Gastroesophageal sphincter (tissue), 4 donors: ENCODE measurements at regions not wholly inside any gene's neighbourhood (a gene's known extent, or its start where the extent isn't known, plus 50 kb on each side); places are given as distances from the start of the nearest gene placed in this dataset.

Experiments used
- ATAC-seq: fragments of 150-250 bp; one replicate; pipeline ENCODE4 v1.9.1; 2016; ENCODE audit warnings: mild to moderate bottlenecking, moderate library complexity
- H3K27ac ChIP-seq, 4 donors: fragments of 200-600 bp; sonication (generic) in 3 of 4; 1 replicate in 3 of 4; 2 replicates in 1 of 4; pipeline ENCODE4 v1.5.1; 2016 to 2019
- H3K27me3 ChIP-seq: fragments of 200-600 bp; sonication (generic); one replicate; pipeline ENCODE4 v1.5.1; 2019
- H3K36me3 ChIP-seq, 2 donors: fragments of 200-600 bp; sonication (generic); one replicate each; pipeline ENCODE4 v1.5.1; 2019; ENCODE audit warnings: control low read depth in 1 of 2
- H3K4me1 ChIP-seq, 3 donors: fragments of 200-600 bp; sonication (generic); 1 replicate in 2 of 3; 2 replicates in 1 of 3; pipeline ENCODE4 v1.5.1; 2016 to 2019; ENCODE audit warnings: control low read depth in 2 of 3
- H3K4me3 ChIP-seq, 2 donors: fragments of 200-600 bp; sonication (generic); one replicate each; pipeline ENCODE4 v1.5.1; 2019; ENCODE audit warnings: mild to moderate bottlenecking in 1 of 2, moderate library complexity in 1 of 2
- H3K9me3 ChIP-seq, 3 donors: fragments of 200-600 bp; sonication (generic); one replicate each; pipeline ENCODE4 v1.5.1; 2017 to 2019; ENCODE audit warnings: control low read depth in 2 of 3
- EP300 ChIP-seq: sonication (generic); formaldehyde crosslinking; IDR thresholded peaks from one replicate; pipeline ENCODE4 v1.6.1; 2017; ENCODE audit warnings: antibody characterized with exemption, mild to moderate bottlenecking
- POLR2A ChIP-seq, 2 donors: fragments of 450-650 bp; IDR thresholded peaks; one replicate each; pipeline ENCODE4 v1.6.1; 2017; ENCODE audit warnings: antibody characterized with exemption in 2 of 2, mild to moderate bottlenecking in 2 of 2, moderate library complexity in 1 of 2
- POLR2AphosphoS5 ChIP-seq: sonication (generic); formaldehyde crosslinking; IDR thresholded peaks from one replicate; pipeline ENCODE4 v1.6.1; 2017; ENCODE audit warnings: antibody characterized with exemption
- WGBS, 2 donors: methylation state at CpG; one replicate each; pipeline ENCODE4 v1.1.5; 2018; ENCODE audit warnings: low coverage in 1 of 2; 5-methylcytosine and 5-hydroxymethylcytosine counted together
- TF ChIP-seq, protein P1 (sequence below), 4 experiments: fragments of 200-600 bp in 2 of 4; fragments of 450-650 bp in 2 of 4; sonication (generic) in 1 of 4; IDR thresholded peaks; one replicate each; pipeline ENCODE4 v1.5.1; 2017 to 2019; ENCODE audit warnings: antibody characterized with exemption in 4 of 4, mild to moderate bottlenecking in 2 of 4, moderate library complexity in 2 of 4

DNA sequence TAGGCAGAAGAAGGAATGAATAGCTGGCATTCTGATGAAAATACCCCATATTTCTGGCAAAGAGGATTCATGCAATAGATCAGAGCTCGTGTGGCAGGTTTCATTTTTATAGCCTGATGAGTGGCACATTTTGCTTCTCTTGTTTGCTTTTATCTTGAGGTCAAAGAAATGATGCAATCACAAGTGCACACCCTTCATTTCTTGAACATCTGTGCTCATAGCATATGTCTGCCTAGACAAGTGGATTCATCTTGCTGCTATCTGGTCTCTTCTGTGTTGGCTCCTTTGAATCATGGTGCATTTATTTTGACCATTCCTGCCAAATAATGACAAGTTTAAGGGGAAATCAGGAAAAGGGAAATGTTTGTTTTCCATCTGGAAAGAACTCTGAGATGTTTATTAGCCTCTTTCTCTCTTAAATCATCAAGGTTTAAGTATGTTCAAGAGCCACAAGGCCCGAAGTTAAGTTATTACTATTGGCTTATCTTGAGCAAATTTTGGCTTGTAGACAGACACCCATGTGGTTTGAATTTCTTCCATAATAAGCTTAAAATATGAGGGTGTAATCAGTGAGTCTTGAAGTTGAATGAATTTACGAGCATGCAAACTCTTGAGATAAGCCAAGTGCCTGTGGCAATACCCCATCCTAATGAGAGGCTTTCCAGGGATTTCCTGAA is 59.3 kb upstream of the HS3ST1 start:
- H3K27me3 ChIP-seq = no peaks in the 10 kb centered on the region
- no peaks in the 10 kb centered on the region for H3K4me1 ChIP-seq
- H3K36me3 ChIP-seq = no peaks in the 10 kb centered on the region
- no peak for ATAC-seq
- WGBS, 2 donors = 44 to 74% methylated on average over 3 of the region's 3 CpGs
- TF ChIP-seq, protein P1, sequence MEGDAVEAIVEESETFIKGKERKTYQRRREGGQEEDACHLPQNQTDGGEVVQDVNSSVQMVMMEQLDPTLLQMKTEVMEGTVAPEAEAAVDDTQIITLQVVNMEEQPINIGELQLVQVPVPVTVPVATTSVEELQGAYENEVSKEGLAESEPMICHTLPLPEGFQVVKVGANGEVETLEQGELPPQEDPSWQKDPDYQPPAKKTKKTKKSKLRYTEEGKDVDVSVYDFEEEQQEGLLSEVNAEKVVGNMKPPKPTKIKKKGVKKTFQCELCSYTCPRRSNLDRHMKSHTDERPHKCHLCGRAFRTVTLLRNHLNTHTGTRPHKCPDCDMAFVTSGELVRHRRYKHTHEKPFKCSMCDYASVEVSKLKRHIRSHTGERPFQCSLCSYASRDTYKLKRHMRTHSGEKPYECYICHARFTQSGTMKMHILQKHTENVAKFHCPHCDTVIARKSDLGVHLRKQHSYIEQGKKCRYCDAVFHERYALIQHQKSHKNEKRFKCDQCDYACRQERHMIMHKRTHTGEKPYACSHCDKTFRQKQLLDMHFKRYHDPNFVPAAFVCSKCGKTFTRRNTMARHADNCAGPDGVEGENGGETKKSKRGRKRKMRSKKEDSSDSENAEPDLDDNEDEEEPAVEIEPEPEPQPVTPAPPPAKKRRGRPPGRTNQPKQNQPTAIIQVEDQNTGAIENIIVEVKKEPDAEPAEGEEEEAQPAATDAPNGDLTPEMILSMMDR (IDR thresholded peaks at IDR 0.05) = no peak
- no peak for TF ChIP-seq POLR2A (IDR thresholded peaks at IDR 0.05)
- no peak for TF ChIP-seq POLR2AphosphoS5
- no peak for TF ChIP-seq EP300
- no peak overlapping the region for H3K27ac ChIP-seq
- H3K4me3 ChIP-seq = no peak overlapping the region
- H3K9me3 ChIP-seq = no peaks in the 10 kb centered on the region

GRCh38 chr4:11487139-11487538 is 58.4 kb upstream of the HS3ST1 start:
- H3K9me3 ChIP-seq = no peaks in the 10 kb centered on the region
- H3K36me3 ChIP-seq = no peaks in the 10 kb centered on the region
- H3K4me1 ChIP-seq = no peaks in the 10 kb centered on the region
- no peak for ATAC-seq
- TF ChIP-seq, protein P1 (IDR thresholded peaks at IDR 0.05) = no peak
- no peak for TF ChIP-seq POLR2AphosphoS5
- no peak for TF ChIP-seq POLR2A (IDR thresholded peaks at IDR 0.05)
- TF ChIP-seq EP300 = no peak
- no peaks in the 10 kb centered on the region for H3K27me3 ChIP-seq
- no peak overlapping the region for H3K4me3 ChIP-seq
- no peak overlapping the region for H3K27ac ChIP-seq

DNA sequence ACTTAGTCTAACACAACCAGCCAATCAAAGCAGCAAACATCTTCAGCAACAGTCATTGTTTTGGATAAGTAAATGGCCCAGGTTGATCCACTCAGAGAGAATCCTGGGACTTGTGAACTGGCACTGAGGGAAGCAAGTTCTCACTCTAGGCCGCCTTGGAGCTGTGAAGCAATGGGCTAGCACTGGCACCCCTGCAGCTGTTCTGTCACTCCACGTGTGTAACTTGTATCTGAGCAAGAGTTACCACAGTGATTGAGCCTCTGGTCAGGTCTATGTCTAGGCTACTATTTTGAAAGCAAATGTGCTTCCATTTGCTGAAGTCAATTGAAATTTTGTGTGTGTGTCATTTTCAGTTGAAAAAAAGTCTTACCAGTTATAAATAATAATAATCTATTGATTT is 57.2 kb upstream of the HS3ST1 start:
- Histone ChIP-seq H3K27me3 (no peaks in the 10 kb centered on the region), H3K27ac (no peak overlapping the region), H3K4me1 (no peaks in the 10 kb centered on the region), H3K36me3 (no peaks in the 10 kb centered on the region), H3K9me3 (no peaks in the 10 kb centered on the region), H3K4me3 (no peak overlapping the region)
- ATAC-seq = no peak
- 58% methylated on average over 1 of the region's 2 CpGs; no CpG with 5 or more reads in 1 of the 2 donors for WGBS, 2 donors
- TF ChIP-seq POLR2AphosphoS5 (no peak), POLR2A (IDR thresholded peaks at IDR 0.05) (no peak), EP300 (no peak)
- TF ChIP-seq, protein P1 (IDR thresholded peaks at IDR 0.05) = no peak

GRCh38 chr4:11484531-11484930 is 55.8 kb upstream of the HS3ST1 start:
- ATAC-seq = no peak
- no peak overlapping the region for H3K27ac ChIP-seq
- no peaks in the 10 kb centered on the region for H3K27me3 ChIP-seq
- no peaks in the 10 kb centered on the region for H3K4me1 ChIP-seq
- no peaks in the 10 kb centered on the region for H3K36me3 ChIP-seq
- H3K9me3 ChIP-seq = no peaks in the 10 kb centered on the region
- TF ChIP-seq EP300 (no peak), POLR2A (IDR thresholded peaks at IDR 0.05) (no peak), POLR2AphosphoS5 (no peak)
- TF ChIP-seq, protein P1 (IDR thresholded peaks at IDR 0.05) = no peak
- no peak overlapping the region for H3K4me3 ChIP-seq
- WGBS, 2 donors = 93 to 100% methylated on average over 1 of the region's 1 CpG

GRCh38 chr4:11483046-11483445 is 54.4 kb upstream of the HS3ST1 start:
- Histone ChIP-seq H3K27ac (no peak overlapping the region), H3K4me1 (no peaks in the 10 kb centered on the region), H3K9me3 (no peaks in the 10 kb centered on the region), H3K27me3 (no peaks in the 10 kb centered on the region), H3K36me3 (no peaks in the 10 kb centered on the region), H3K4me3 (no peak overlapping the region)
- TF ChIP-seq, protein P1 (IDR thresholded peaks at IDR 0.05) = no peak
- no peak for TF ChIP-seq EP300
- no peak for TF ChIP-seq POLR2AphosphoS5
- no peak for TF ChIP-seq POLR2A (IDR thresholded peaks at IDR 0.05)
- ATAC-seq = no peak
- WGBS, 2 donors = 41 to 68% methylated on average over 3 of the region's 3 CpGs
